ENCODE measurements at regions not wholly inside any gene's neighbourhood (a gene's known extent, or its start where the extent isn't known, plus 50 kb on each side); places are given as distances from the start of the nearest gene placed in this dataset.

- FAIRE-seq: peak; percentile 51
Measured at GRCh38 chr6:132974122-132974521, 159.8 kb downstream of the RPS12 start.

- FAIRE-seq: no peak
Measured at GRCh38 chr6:132977413-132977812, 163.0 kb downstream of the RPS12 start.

GRCh38 chr6:132978685-132979084 lies 164.3 kb downstream of the RPS12 start:
- FAIRE-seq: no peak

- no peak for FAIRE-seq
Measured at GRCh38 chr6:132993738-132994137, 179.4 kb downstream of the RPS12 start.

- no peak for FAIRE-seq
Measured at GRCh38 chr6:132995009-132995408, 180.6 kb downstream of the RPS12 start.

GRCh38 chr6:132995432-132995831 lies 181.1 kb downstream of the RPS12 start:
- FAIRE-seq: no peak

- no peak for FAIRE-seq
Measured at GRCh38 chr6:132998418-132998817, 184.0 kb downstream of the RPS12 start.

GRCh38 chr6:133001040-133001565 lies 186.7 kb downstream of the RPS12 start:
- FAIRE-seq: no peak

GRCh38 chr6:133004304-133004884 lies 190.0 kb downstream of the RPS12 start:
- no peak for FAIRE-seq

GRCh38 chr6:133012774-133013173 lies 198.4 kb downstream of the RPS12 start:
- FAIRE-seq: no peak

- FAIRE-seq: no peak
Measured at GRCh38 chr6:133016631-133017030, 202.3 kb downstream of the RPS12 start.

- no peak for FAIRE-seq
Measured at GRCh38 chr6:133017581-133017980, 203.2 kb downstream of the RPS12 start.

GRCh38 chr6:133026705-133027104 lies 212.3 kb downstream of the RPS12 start:
- no peak for FAIRE-seq

GRCh38 chr6:133033263-133033662 lies 207.9 kb upstream of the EYA4 start:
- no peak for FAIRE-seq

GRCh38 chr6:133034509-133035206 lies 206.5 kb upstream of the EYA4 start:
- FAIRE-seq: no peak

GRCh38 chr6:133040094-133040802 lies 200.9 kb upstream of the EYA4 start:
- no peak for FAIRE-seq

- no peak for FAIRE-seq
Measured at GRCh38 chr6:133040803-133041419, 200.2 kb upstream of the EYA4 start.

GRCh38 chr6:133042550-133043120 lies 198.5 kb upstream of the EYA4 start:
- peak; percentile 67 for FAIRE-seq

GRCh38 chr6:133046576-133046975 lies 194.6 kb upstream of the EYA4 start:
- peak; percentile 21 for FAIRE-seq

- no peak for FAIRE-seq
Measured at GRCh38 chr6:133047065-133047665, 194.0 kb upstream of the EYA4 start.

- FAIRE-seq: no peak
Measured at GRCh38 chr6:133047706-133048105, 193.5 kb upstream of the EYA4 start.

- FAIRE-seq: no peak
Measured at GRCh38 chr6:133051240-133051639, 189.9 kb upstream of the EYA4 start.

- FAIRE-seq: no peak
Measured at GRCh38 chr6:133052465-133052864, 188.7 kb upstream of the EYA4 start.

Data from A204.1 (cell line).